CD4-positive, alpha-beta memory T cell (primary cell): ENCODE measurements at regions not wholly inside any gene's neighbourhood (a gene's known extent, or its start where the extent isn't known, plus 50 kb on each side); places are given as distances from the start of the nearest gene placed in this dataset.

Experiments
- CTCF ChIA-PET: fragments of 350-600 bp; sonication (Branson Sonifier 250); formaldehyde crosslinking; loops from one replicate; lab custom pipeline; 2021; ENCODE audit warnings: inconsistent platforms; ENCODE audit not compliant: partially characterized antibody; lab: Charles Lee
- POLR2A ChIA-PET: fragments of 350-600 bp; sonication (Branson Sonifier 250); formaldehyde crosslinking; loops from one replicate; lab custom pipeline; 2021; ENCODE audit not compliant: partially characterized antibody; lab: Charles Lee
- DNase-seq, 5 donors: peaks; one replicate each; pipeline versions ENCODE4 v3.0.0 to v3.0.0-alpha.2; 2020 to 2022; ENCODE audit warnings: mixed read lengths in 1 of 5
- H3K27ac ChIP-seq: one replicate; pipeline ENCODE4 v1.7.0; 2013; ENCODE audit warnings: low read depth, low read length
- H3K27me3 ChIP-seq: 2 replicates; pipeline ENCODE4 v1.7.0; 2013; ENCODE audit warnings: mild to moderate bottlenecking, low read length, moderate library complexity; ENCODE audit not compliant: insufficient read depth
- H3K36me3 ChIP-seq: 2 replicates; pipeline ENCODE4 v1.7.0; 2013; ENCODE audit warnings: mild to moderate bottlenecking, low read length, moderate library complexity; ENCODE audit not compliant: insufficient read depth
- H3K4me1 ChIP-seq: 2 replicates; pipeline ENCODE4 v1.7.0; 2013; ENCODE audit warnings: mild to moderate bottlenecking, low read length, moderate library complexity; ENCODE audit not compliant: insufficient read depth
- H3K4me3 ChIP-seq, 2 donors: one replicate each; pipeline ENCODE4 v1.7.0; 2013; ENCODE audit warnings: low read length in 2 of 2, mild to moderate bottlenecking in 1 of 2
- H3K9me3 ChIP-seq, 2 donors: one replicate each; pipeline ENCODE4 v1.7.0; 2013; ENCODE audit warnings: low read length in 2 of 2, control low read depth in 1 of 2; ENCODE audit not compliant: control insufficient read depth in 1 of 2
- H3K27ac Mint-ChIP-seq, 7 donors: one replicate each; pipeline ENCODE4 v1.8.0; 2020 to 2021; ENCODE audit warnings: mixed read lengths in 7 of 7, mild to moderate bottlenecking in 6 of 7, inconsistent platforms in 3 of 7, moderate library complexity in 3 of 7
- H3K27me3 Mint-ChIP-seq, 2 donors: one replicate each; pipeline ENCODE4 v1.8.0; 2020 to 2021; ENCODE audit warnings: mixed read lengths in 2 of 2
- H3K36me3 Mint-ChIP-seq, 2 donors: one replicate each; pipeline ENCODE4 v1.8.0; 2020 to 2021; ENCODE audit warnings: mixed read lengths in 2 of 2, inconsistent platforms in 1 of 2, mild to moderate bottlenecking in 1 of 2
- H3K4me1 Mint-ChIP-seq, 4 donors: one replicate each; pipeline ENCODE4 v1.8.0; 2020 to 2021; ENCODE audit warnings: mixed read lengths in 4 of 4, mild to moderate bottlenecking in 1 of 4
- H3K4me3 Mint-ChIP-seq, 8 donors: one replicate each; pipeline ENCODE4 v1.8.0; 2020 to 2021; ENCODE audit warnings: mixed read lengths in 8 of 8, mild to moderate bottlenecking in 7 of 8, moderate library complexity in 6 of 8, inconsistent platforms in 3 of 8
- H3K9me3 Mint-ChIP-seq, 8 donors: one replicate each; pipeline ENCODE4 v1.8.0; 2020 to 2021; ENCODE audit warnings: mixed read lengths in 8 of 8, mild to moderate bottlenecking in 5 of 8, inconsistent platforms in 3 of 8, moderate library complexity in 1 of 8
- intact Hi-C: fragments of 100-400 bp; cut with micrococcal nuclease; formaldehyde crosslinking; loops from one replicate; pipeline ENCODE4 v1.15.1; 2023

DNA sequence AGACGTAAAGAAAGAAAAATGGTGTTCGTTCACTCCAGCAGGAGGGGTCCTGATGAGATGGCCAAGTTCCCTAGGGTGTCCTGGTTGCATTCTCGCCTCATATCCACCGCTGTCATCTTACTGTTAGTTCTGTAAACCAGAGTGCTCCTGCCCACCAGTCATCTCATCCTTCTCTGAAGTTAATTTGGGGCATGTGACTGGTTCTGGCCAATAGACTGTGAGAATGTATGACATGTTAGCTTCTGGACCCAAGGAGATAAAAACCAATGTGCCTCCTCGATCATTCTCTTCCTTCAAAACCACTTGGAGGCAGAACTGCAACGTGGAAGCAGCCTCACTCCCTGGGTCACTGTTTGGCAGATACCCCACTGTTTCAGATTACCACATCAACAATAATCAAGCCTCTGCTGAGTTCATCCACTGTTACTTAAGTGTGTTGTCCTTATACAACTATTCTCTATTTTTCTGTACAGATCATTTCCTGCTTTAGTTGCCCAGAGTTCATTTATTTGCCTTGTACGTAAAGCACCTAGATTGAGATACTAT is 759.1 kb downstream of the TSN start:
- H3K9me3 ChIP-seq = no peaks in the 10 kb centered on the region
- Mint-ChIP-seq H3K4me1 (no peaks in the 10 kb centered on the region), H3K27ac (no peak overlapping the region), H3K9me3 (peaks cover 3 to 12% (median 8%) of the 10 kb centered on the region in 8 donors), H3K4me3 (no peak overlapping the region), H3K27me3 (no peaks in the 10 kb centered on the region), H3K36me3 (no peaks in the 10 kb centered on the region)
- H3K4me3 ChIP-seq = no peak overlapping the region
- H3K27ac ChIP-seq = no peak overlapping the region
- CTCF ChIA-PET = no interaction called here
- DNase-seq = no peak
- no peaks in the 10 kb centered on the region for H3K4me1 ChIP-seq
- H3K36me3 ChIP-seq = no peaks in the 10 kb centered on the region
- POLR2A ChIA-PET = no interaction called here
- intact Hi-C loops = no loop called here
- H3K27me3 ChIP-seq = no peaks in the 10 kb centered on the region

- Histone ChIP-seq H3K27ac (no peak overlapping the region), H3K9me3 (no peaks in the 10 kb centered on the region), H3K4me1 (no peaks in the 10 kb centered on the region), H3K4me3 (no peak overlapping the region), H3K36me3 (no peaks in the 10 kb centered on the region), H3K27me3 (no peaks in the 10 kb centered on the region)
- DNase-seq = no peak
- Mint-ChIP-seq H3K9me3 (peaks cover 3 to 12% (median 8%) of the 10 kb centered on the region in 8 donors), H3K27ac (no peak overlapping the region), H3K4me3 (no peak overlapping the region), H3K36me3 (no peaks in the 10 kb centered on the region), H3K27me3 (no peaks in the 10 kb centered on the region), H3K4me1 (no peaks in the 10 kb centered on the region)
- ChIA-PET POLR2A (no interaction called here), CTCF (no interaction called here)
- intact Hi-C loops = no loop called here
Observed at GRCh38 chr2:122515731-122516290, 760.4 kb downstream of the TSN start.

GRCh38 chr2:122516775-122517174 is 761.3 kb downstream of the TSN start:
- H3K36me3 Mint-ChIP-seq = no peaks in the 10 kb centered on the region
- Histone ChIP-seq H3K27ac (no peak overlapping the region), H3K4me1 (no peaks in the 10 kb centered on the region), H3K9me3 (no peaks in the 10 kb centered on the region), H3K27me3 (no peaks in the 10 kb centered on the region), H3K4me3 (no peak overlapping the region), H3K36me3 (no peaks in the 10 kb centered on the region)
- no peak overlapping the region for H3K4me3 Mint-ChIP-seq
- ChIA-PET POLR2A (no interaction called here), CTCF (no interaction called here)
- intact Hi-C loops = no loop called here
- no peak overlapping the region for H3K27ac Mint-ChIP-seq
- DNase-seq = no peak
- no peaks in the 10 kb centered on the region for H3K4me1 Mint-ChIP-seq
- H3K9me3 Mint-ChIP-seq = peaks cover 3 to 12% (median 8%) of the 10 kb centered on the region in 8 donors
- no peaks in the 10 kb centered on the region for H3K27me3 Mint-ChIP-seq

GRCh38 chr2:122519366-122519765 is 763.9 kb downstream of the TSN start:
- H3K36me3 Mint-ChIP-seq = no peaks in the 10 kb centered on the region
- Histone ChIP-seq H3K4me1 (no peaks in the 10 kb centered on the region), H3K27ac (no peak overlapping the region), H3K36me3 (no peaks in the 10 kb centered on the region), H3K9me3 (no peaks in the 10 kb centered on the region), H3K4me3 (no peak overlapping the region), H3K27me3 (no peaks in the 10 kb centered on the region)
- peaks cover 0 to 11% (median 3%) of the 10 kb centered on the region in 8 donors for H3K9me3 Mint-ChIP-seq
- no peak overlapping the region for H3K27ac Mint-ChIP-seq
- intact Hi-C loops = no loop called here
- no peak for DNase-seq
- ChIA-PET CTCF (no interaction called here), POLR2A (no interaction called here)
- H3K4me3 Mint-ChIP-seq = no peak overlapping the region
- no peaks in the 10 kb centered on the region for H3K4me1 Mint-ChIP-seq
- no peaks in the 10 kb centered on the region for H3K27me3 Mint-ChIP-seq

GRCh38 chr2:122519821-122520611 is 764.6 kb downstream of the TSN start:
- no peak overlapping the region for H3K27ac ChIP-seq
- no peaks in the 10 kb centered on the region for H3K4me1 Mint-ChIP-seq
- no peaks in the 10 kb centered on the region for H3K36me3 ChIP-seq
- CTCF ChIA-PET = interaction anchor here (1.5 kb wide), 1 partner anchor 12 kb away, joined by 3 read pairs; no protein-coding TSS in a partner anchor
- no peaks in the 10 kb centered on the region for H3K4me1 ChIP-seq
- no peak overlapping the region for H3K4me3 Mint-ChIP-seq
- no peak overlapping the region for H3K27ac Mint-ChIP-seq
- no peaks in the 10 kb centered on the region for H3K27me3 ChIP-seq
- POLR2A ChIA-PET = no interaction called here
- intact Hi-C loops = no loop called here
- DNase-seq = no peak
- H3K27me3 Mint-ChIP-seq = no peaks in the 10 kb centered on the region
- H3K4me3 ChIP-seq = no peak overlapping the region
- H3K36me3 Mint-ChIP-seq = no peaks in the 10 kb centered on the region
- no peaks in the 10 kb centered on the region for H3K9me3 ChIP-seq
- H3K9me3 Mint-ChIP-seq = peaks cover 0 to 11% (median 1%) of the 10 kb centered on the region in 8 donors

DNA sequence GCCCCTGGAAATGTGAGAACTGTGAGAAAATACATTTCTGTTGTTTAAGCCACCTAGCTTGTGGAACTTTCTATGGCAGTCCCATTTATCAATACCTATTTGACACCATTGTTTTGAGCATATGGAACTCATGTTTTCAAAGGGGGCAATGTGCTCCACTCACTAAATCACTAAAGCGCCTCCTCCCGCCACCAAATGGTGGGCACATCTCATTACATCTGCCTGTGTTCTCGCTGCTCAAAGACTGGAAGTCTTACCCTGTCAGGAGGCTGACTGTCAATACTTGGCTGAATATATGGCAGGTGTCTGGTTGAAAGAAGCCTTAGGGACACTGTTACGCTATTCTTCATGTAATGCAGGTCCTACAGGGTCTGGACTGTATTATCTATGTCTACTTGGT is 767.7 kb downstream of the TSN start:
- Histone ChIP-seq H3K4me3 (no peak overlapping the region), H3K27me3 (no peaks in the 10 kb centered on the region), H3K9me3 (no peaks in the 10 kb centered on the region), H3K27ac (no peak overlapping the region), H3K4me1 (no peaks in the 10 kb centered on the region), H3K36me3 (no peaks in the 10 kb centered on the region)
- Mint-ChIP-seq H3K27ac (no peak overlapping the region), H3K4me3 (no peak overlapping the region), H3K4me1 (no peaks in the 10 kb centered on the region), H3K36me3 (no peaks in the 10 kb centered on the region), H3K27me3 (no peaks in the 10 kb centered on the region), H3K9me3 (peaks cover 0 to 7% (median 2%) of the 10 kb centered on the region in 8 donors)
- ChIA-PET CTCF (no interaction called here), POLR2A (no interaction called here)
- intact Hi-C loops = no loop called here
- DNase-seq = no peak

DNA sequence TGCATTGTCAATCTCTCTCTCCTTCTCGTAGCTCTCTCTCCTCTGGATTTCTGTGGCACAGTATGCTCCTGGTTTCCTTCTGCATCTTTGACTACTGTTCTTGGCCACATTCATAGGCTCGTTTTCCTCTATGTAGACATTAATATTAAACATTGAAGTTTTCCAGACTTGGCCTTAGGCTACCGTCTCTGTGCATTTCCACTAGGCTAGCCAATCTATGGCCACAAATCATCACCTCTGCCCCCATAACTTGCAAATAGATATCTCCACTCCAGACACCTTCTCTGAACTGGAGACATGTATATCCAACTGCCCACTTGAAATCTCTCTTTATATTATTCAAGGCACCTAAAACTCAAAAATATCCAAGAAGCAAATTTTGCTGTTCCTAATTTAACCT is 768.5 kb downstream of the TSN start:
- H3K4me1 ChIP-seq = no peaks in the 10 kb centered on the region
- no peaks in the 10 kb centered on the region for H3K27me3 ChIP-seq
- ChIA-PET CTCF (no interaction called here), POLR2A (no interaction called here)
- intact Hi-C loops = no loop called here
- peak overlapping the region in 1 of 7 donors; percentile 10 for H3K27ac Mint-ChIP-seq
- no peak overlapping the region for H3K27ac ChIP-seq
- no peak overlapping the region for H3K4me3 ChIP-seq
- H3K4me3 Mint-ChIP-seq = no peak overlapping the region
- no peaks in the 10 kb centered on the region for H3K36me3 ChIP-seq
- no peaks in the 10 kb centered on the region for H3K9me3 ChIP-seq
- no peaks in the 10 kb centered on the region for H3K27me3 Mint-ChIP-seq
- DNase-seq = no peak
- no peaks in the 10 kb centered on the region for H3K4me1 Mint-ChIP-seq
- no peaks in the 10 kb centered on the region for H3K36me3 Mint-ChIP-seq
- peaks cover 0 to 7% (median under 1%) of the 10 kb centered on the region in 8 donors for H3K9me3 Mint-ChIP-seq
